ENCODE measurements at regions not wholly inside any gene's neighbourhood (a gene's known extent, or its start where the extent isn't known, plus 50 kb on each side); places are given as distances from the start of the nearest gene placed in this dataset.
"Not testable (repeated sequence)": the region's sequence is repeated elsewhere in the genome, so short reads cannot be mapped to it uniquely, and the experiment has no call there.

- not testable (repeated sequence) for TF ChIP-seq GABPB1 (CRISPR knock-in tag; IDR thresholded peaks at IDR 0.05); MXD4 (CRISPR knock-in tag; IDR thresholded peaks at IDR 0.05; ENCODE audit: borderline replicate concordance); HMGXB4 (CRISPR knock-in tag; IDR thresholded peaks at IDR 0.05); MLX (CRISPR knock-in tag; IDR thresholded peaks at IDR 0.05); ZNF416 (CRISPR knock-in tag; IDR thresholded peaks at IDR 0.05); CTCF (IDR thresholded peaks at IDR 0.05)
Observed at GRCh38 chr9:97215127-97215526, 92.3 kb upstream of the CCDC180 start.

All from WTC11 (cell line).